ENCODE measurements at regions not wholly inside any gene's neighbourhood (a gene's known extent, or its start where the extent isn't known, plus 50 kb on each side); places are given as distances from the start of the nearest gene placed in this dataset.

DNA sequence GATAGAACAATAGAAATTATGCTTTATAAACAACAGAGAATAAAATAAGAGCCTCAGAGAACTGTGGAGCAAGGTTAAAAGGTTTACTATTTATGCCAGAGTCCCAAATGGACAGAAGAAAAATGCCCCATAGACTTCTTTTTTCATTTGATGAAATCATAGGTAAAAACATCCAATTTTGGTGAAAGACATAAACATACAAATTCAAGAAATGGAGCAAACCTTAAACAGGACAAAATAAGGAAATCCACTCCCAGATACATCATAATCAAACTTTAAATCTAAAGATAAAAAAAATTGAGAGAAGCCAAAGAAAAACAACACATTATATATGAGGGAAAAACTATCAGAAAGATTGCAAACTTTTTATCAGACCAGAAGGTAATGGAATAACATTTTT lies 182.8 kb downstream of the GADD45G start:
- TF ChIP-seq, protein P1, sequence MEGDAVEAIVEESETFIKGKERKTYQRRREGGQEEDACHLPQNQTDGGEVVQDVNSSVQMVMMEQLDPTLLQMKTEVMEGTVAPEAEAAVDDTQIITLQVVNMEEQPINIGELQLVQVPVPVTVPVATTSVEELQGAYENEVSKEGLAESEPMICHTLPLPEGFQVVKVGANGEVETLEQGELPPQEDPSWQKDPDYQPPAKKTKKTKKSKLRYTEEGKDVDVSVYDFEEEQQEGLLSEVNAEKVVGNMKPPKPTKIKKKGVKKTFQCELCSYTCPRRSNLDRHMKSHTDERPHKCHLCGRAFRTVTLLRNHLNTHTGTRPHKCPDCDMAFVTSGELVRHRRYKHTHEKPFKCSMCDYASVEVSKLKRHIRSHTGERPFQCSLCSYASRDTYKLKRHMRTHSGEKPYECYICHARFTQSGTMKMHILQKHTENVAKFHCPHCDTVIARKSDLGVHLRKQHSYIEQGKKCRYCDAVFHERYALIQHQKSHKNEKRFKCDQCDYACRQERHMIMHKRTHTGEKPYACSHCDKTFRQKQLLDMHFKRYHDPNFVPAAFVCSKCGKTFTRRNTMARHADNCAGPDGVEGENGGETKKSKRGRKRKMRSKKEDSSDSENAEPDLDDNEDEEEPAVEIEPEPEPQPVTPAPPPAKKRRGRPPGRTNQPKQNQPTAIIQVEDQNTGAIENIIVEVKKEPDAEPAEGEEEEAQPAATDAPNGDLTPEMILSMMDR (IDR thresholded peaks at IDR 0.05; ENCODE audit: insufficient read depth, low read depth, low read length, missing control alignments), result no peak
- no peak overlapping the region for H3K4me3 ChIP-seq (ENCODE audit: low read depth, low read length)
- DNase-seq (ENCODE audit: low read depth), result no peak

DNA sequence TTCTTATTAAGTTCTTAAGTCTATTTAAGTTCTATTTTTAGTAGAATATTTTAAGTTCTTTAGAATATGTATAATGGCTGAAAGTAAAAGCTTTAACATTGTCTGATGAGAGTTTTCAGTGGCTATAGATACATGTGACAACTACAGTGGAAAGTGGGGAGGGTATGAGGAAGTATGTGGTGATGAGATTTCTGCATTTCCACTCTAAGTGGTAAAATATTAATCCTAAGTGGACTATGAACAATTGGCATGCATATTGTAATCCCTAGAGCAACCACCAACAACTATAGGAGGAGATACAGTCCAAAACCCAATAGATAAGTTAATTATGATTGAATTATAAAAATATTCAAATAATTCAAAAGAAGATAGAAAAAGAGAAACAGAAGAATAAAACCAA lies 183.6 kb downstream of the GADD45G start:
- TF ChIP-seq, protein P1 (IDR thresholded peaks at IDR 0.05; ENCODE audit: insufficient read depth, low read depth, low read length, missing control alignments), result no peak
- H3K4me3 ChIP-seq (ENCODE audit: low read depth, low read length), result no peak overlapping the region
- DNase-seq (ENCODE audit: low read depth), result no peak

DNA sequence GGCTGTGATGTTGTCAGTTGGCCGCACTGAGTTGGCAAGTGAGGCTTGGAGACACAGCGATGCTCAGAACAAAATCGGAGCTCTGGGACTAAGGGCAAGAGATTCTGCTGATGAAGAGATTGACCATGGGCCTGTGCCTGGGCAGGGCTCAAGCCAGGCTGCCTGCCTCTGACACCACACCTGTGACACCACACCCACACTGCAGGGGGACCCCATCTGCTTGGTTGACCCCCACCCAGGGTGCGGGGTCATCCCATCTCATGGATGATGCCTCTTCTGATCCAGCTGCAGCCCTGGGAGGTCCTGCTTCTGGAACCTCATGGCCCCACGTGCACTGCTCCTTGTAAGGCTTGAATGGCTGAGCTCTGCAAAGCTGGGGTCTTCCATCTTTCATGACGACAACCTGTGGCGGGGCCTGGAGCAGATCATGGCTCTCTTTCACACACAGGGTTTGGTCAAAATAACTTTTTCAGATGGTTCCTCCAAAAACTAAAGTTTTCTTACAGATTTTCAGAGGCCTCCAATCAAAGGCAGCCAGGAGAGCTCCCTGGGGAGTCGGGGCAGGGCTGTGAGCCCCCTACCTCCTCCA lies 185.2 kb downstream of the GADD45G start:
- TF ChIP-seq, protein P1 (IDR thresholded peaks at IDR 0.05; ENCODE audit: insufficient read depth, low read depth, low read length, missing control alignments), result no peak

DNA sequence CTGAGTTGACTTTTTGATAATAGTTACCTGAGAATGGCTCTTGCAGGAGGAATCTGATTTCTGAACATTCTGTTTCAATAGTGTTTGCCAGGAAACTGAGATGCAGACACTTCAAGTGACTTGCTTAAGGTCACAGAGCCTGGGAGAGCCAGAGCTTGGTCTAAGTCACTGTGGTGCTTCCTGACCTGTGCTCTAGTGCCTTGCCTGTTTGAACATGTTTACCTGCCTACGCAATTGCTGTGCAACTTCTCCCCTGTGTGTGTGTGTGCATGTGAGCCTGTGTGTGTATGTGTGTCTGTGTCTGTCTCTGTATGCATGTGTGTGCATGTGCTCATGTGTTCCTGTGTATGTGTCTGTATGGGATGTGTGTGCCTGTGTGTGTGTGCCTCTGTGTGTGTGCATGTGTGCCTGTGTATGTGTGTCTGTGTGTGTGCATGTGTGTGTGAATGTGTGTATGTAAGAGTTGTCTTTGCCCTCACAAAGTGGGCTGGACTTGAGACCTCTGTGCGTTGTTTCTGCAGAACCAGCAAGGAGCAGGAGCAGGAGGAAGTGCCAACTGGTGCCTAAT lies 185.8 kb downstream of the GADD45G start:
- no peak overlapping the region for H3K4me3 ChIP-seq (ENCODE audit: low read depth, low read length)
- TF ChIP-seq, protein P1 (IDR thresholded peaks at IDR 0.05; ENCODE audit: insufficient read depth, low read depth, low read length, missing control alignments), result no peak
- DNase-seq (ENCODE audit: low read depth), result no peak

More for the DNA sequence above, 185.2 kb downstream of the GADD45G start:
- H3K4me3 ChIP-seq (ENCODE audit: low read depth, low read length), result no peak overlapping the region
- DNase-seq (ENCODE audit: low read depth), result no peak

DNA sequence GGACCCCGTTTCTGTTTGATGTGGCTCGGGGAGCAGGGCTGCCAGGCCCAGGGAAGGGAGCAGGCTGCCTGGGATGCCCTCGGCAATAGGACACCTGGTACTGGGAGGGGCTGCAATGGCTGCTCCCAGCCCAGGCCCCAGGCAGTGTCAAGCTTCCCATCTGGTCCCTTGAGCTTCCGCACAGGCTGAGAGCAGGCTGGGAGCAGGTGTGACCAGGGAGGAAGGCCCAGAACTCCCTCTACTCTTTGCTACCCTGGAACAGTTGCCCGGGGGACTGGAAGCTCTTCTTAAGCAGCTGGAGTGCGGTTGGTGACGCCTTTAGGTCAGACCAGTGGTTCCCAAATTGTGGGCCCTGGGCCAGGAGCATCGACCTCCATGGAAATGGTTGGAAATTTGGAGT lies 186.9 kb downstream of the GADD45G start:
- no peak for DNase-seq (ENCODE audit: low read depth)
- TF ChIP-seq, protein P1 (IDR thresholded peaks at IDR 0.05; ENCODE audit: insufficient read depth, low read depth, low read length, missing control alignments), result no peak
- H3K4me3 ChIP-seq (ENCODE audit: low read depth, low read length), result no peak overlapping the region

DNA sequence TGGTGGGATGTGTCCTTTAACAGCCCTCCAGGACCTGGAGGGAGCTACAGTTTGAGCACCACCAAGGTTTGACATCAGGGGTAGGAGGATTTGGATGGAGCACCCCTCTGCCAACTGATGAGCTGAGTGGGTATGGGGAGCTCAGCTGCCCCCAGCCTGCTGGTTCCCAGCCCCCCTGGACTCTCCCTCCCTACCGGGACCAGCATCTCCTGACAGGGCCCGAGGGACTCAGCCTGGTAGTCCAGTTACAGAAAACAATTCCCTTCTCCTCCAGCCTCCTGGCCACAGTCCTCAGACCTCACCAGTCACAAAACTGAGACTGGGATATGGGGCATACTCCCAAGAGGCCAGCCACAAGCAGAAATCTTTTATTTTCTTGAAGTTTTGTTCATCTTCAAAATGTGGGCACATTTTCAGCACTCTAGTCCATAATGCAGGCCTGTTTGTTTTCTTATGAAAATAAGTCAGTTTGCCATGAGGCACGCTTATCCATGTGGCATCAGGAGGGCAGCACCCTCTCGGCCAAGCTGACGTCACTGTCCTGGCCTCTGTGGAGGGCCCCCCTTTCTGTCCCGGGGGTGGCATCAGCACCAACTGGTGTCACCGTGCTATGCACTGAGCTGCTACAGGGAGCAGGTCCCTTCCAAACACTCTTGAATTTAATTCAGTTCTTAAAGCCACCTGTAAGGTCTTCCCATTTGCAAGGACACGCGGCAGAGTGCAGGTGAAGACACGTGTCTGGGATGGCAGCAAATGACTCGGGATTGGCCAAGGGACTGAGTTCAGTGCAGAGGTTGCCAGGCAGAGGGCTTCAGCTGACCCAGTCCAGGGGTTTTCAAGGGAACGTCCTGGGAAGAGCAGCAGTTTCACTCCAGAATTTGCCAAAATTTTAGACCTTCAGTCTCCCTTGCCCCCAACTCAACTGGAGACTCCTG lies 187.6 kb downstream of the GADD45G start:
- H3K4me3 ChIP-seq (ENCODE audit: low read depth, low read length), result no peak overlapping the region
- TF ChIP-seq, protein P1 (IDR thresholded peaks at IDR 0.05; ENCODE audit: insufficient read depth, low read depth, low read length, missing control alignments), result no peak
- no peak for DNase-seq (ENCODE audit: low read depth)

Measured in GM12865 (cell line).